HCT116 (cell line): ENCODE measurements at regions not wholly inside any gene's neighbourhood (a gene's known extent, or its start where the extent isn't known, plus 50 kb on each side); places are given as distances from the start of the nearest gene placed in this dataset.

Experiments
- EZH2 ChIP-seq: fragments of 200-600 bp; sonication (generic); IDR thresholded peaks from 2 replicates; pipeline ENCODE4 v1.6.1; 2017; ENCODE audit warnings: antibody characterized with exemption, mixed run types
- EZH2phosphoT487 ChIP-seq: fragments of 200-600 bp; IDR thresholded peaks from 2 replicates; pipeline ENCODE4 v1.6.1; 2018; ENCODE audit warnings: antibody characterized with exemption, borderline replicate concordance
- RAD21 ChIP-seq: IDR thresholded peaks from 2 replicates; pipeline ENCODE4 v1.6.1; 2012; ENCODE audit warnings: low read depth, mild to moderate bottlenecking
- ZFX ChIP-seq: fragments of 450-650 bp; IDR thresholded peaks from 2 replicates; pipeline ENCODE4 v1.6.1; 2017
- TF ChIP-seq, protein P1 (sequence below), 3 experiments: fragments of 200-600 bp in 1 of 3; sonication (generic) in 1 of 3; IDR thresholded peaks in 2 of 3; conservative IDR thresholded peaks in 1 of 3; 2 replicates each; pipeline ENCODE4 v1.5.1; 2012 to 2017; ENCODE audit warnings: low read depth in 2 of 3, low read length in 2 of 3, antibody characterized with exemption in 1 of 3, borderline replicate concordance in 1 of 3, control low read depth in 1 of 3, mild to moderate bottlenecking in 1 of 3, mixed read lengths in 1 of 3, mixed run types in 1 of 3, moderate library complexity in 1 of 3; ENCODE audit not compliant: insufficient read depth in 1 of 3
- TF ChIP-seq, protein P2 (sequence below): IDR thresholded peaks from 2 replicates; pipeline ENCODE4 v1.6.1; 2012

DNA sequence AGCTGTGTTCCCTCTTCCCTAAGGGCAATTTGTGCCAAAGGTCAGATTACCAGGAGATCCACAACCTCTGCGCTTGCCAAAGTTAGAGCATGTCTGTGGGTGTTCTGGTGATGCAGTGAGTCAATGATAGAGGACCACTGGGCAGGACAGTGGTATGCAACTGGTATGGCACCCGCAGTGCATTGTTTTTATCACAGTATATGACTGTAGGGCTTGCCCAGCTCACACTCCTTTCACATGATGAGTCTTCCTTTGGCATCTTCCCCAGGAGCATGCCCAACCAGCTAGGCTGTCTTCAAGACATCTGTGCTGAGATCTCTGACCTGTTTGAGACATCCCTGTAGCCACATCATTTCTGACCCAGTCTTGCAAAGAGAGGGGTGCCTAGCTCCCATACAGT lies 1650.0 kb upstream of the CDH6 start:
- TF ChIP-seq, protein P1, sequence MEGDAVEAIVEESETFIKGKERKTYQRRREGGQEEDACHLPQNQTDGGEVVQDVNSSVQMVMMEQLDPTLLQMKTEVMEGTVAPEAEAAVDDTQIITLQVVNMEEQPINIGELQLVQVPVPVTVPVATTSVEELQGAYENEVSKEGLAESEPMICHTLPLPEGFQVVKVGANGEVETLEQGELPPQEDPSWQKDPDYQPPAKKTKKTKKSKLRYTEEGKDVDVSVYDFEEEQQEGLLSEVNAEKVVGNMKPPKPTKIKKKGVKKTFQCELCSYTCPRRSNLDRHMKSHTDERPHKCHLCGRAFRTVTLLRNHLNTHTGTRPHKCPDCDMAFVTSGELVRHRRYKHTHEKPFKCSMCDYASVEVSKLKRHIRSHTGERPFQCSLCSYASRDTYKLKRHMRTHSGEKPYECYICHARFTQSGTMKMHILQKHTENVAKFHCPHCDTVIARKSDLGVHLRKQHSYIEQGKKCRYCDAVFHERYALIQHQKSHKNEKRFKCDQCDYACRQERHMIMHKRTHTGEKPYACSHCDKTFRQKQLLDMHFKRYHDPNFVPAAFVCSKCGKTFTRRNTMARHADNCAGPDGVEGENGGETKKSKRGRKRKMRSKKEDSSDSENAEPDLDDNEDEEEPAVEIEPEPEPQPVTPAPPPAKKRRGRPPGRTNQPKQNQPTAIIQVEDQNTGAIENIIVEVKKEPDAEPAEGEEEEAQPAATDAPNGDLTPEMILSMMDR (IDR thresholded peaks at IDR 0.05 in 2 of 3, conservative IDR thresholded peaks at IDR 0.05 in 1 of 3; ENCODE audit: borderline replicate concordance in 1 of 3, insufficient read depth in 1 of 3, low read depth in 2 of 3, low read length in 2 of 3) = no peak
- no peak for TF ChIP-seq EZH2
- no peak for TF ChIP-seq EZH2phosphoT487
- TF ChIP-seq ZFX = no peak
- TF ChIP-seq RAD21 = no peak
- TF ChIP-seq, protein P2, sequence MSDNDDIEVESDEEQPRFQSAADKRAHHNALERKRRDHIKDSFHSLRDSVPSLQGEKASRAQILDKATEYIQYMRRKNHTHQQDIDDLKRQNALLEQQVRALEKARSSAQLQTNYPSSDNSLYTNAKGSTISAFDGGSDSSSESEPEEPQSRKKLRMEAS = no peak
